ENCODE measurements at regions not wholly inside any gene's neighbourhood (a gene's known extent, or its start where the extent isn't known, plus 50 kb on each side); places are given as distances from the start of the nearest gene placed in this dataset.
"Not testable (repeated sequence)": the region's sequence is repeated elsewhere in the genome, so short reads cannot be mapped to it uniquely, and the experiment has no call there.

DNA sequence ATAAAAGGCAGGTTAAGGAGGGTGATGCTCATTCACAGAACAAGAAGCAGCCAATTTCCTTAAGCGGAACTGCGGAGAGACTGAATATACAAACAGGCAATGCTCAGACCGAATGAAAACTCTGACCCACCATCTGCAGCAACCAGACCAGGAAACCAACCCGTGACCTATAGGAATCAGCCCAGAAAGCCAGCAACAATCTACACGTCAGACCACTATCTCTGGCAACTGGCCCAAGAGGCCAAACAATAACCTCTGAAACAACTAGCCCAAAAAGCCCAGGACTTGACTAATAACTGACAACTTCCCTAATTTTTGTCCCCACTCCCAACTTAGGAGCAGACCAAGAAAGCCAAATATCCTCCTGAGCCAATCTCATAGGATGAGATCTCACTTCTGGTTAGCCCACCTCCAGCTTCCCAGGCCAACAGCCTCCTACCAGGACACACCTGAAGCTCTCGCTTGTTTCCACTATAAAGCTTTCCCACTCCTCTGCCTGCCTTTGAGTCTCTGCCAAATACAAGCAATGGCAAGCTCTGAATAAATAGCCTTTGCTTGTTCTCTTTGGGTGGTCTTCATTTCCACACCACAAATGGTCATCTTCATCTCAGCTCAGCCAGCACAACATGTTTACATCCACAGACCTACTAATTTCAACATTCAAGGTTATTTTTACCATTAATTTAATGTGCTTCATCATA, 168.5 kb downstream of the HSD17B3 start:
- FAIRE-seq = no peak
- DNase-seq (ENCODE audit: low spot score) = no peak

DNA sequence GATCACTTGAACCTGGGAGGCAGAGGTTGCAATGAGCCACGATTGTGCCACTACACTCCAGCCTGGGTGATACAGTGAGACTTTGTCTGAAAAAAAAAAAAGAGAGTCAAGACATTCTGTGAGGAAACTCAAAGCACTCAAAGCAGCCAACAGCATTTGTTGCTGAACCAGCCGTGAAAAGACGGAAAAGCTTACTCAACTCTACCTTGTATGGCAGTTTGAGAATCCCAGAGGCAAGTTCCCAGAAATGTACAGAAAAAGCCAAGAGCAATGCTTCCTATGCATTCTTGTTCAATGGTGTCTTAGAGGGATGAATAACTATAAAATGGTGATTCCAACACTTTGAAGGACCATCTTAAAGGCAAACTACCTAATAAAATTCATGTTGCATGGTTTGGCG, 170.2 kb downstream of the HSD17B3 start:
- FAIRE-seq (no peak), DNase-seq (ENCODE audit: low spot score) (no peak)

DNA sequence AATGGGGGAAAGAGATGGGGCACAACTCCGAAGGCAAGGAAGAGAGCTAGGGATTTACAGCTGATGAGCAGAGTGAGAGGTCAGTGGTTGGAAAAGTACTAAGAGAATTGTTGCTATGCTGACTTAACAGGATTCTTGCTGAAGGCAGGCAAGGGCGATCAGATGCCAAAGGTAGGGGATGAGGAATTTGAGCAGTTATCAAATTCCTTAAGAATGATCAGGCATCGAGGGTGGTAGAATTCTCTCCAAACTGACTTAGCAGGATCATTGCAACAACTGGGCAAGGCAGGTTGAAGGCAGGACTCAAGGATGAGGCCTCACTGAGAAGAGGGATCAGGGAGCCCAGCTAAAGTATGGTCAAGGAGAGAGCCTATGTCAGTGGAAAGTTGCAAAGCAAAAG, 171.0 kb downstream of the HSD17B3 start:
- DNase-seq (ENCODE audit: low spot score) (no peak), FAIRE-seq (no peak)

DNA sequence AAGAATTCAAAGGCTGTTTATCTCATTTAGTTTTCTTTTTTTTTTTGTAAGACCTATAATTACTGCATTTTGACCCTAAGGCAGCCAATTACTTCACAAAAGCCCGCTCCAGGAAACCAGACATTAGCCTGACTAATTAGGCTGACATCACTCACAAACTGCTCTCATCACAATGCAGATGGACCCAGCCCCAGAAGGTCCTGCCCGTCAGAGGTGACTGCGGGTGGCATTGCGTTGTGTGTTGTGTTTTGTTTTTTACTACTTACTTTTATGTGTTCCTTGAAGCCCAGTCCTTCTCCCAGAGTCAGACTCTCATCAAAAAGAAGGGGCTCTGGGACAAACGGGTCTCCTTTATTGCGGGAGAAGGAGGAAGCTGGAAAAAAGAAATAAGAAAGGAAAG, 172.2 kb downstream of the HSD17B3 start:
- DNase-seq (ENCODE audit: low spot score) = no peak
- FAIRE-seq = no peak

DNA sequence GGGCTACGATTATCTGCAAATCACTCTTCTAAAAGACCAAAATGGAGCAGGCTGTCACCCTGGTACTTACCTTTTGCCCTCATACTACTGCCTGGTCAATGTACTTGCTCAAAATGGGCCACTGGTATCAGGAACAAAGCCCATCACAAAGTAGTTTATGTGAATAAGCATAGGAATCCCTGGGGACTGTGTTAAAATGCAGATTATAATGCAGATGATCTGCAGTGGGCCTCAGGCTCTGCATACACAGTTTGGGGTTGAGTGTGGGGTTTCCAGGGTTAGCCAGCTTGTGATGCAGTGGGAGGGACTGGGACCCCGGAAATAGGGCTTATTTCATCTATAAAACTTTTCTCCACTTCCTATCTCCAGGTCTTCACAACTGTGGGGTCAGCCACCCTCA, 173.1 kb downstream of the HSD17B3 start:
- FAIRE-seq (no peak), DNase-seq (ENCODE audit: low spot score) (no peak)

DNA sequence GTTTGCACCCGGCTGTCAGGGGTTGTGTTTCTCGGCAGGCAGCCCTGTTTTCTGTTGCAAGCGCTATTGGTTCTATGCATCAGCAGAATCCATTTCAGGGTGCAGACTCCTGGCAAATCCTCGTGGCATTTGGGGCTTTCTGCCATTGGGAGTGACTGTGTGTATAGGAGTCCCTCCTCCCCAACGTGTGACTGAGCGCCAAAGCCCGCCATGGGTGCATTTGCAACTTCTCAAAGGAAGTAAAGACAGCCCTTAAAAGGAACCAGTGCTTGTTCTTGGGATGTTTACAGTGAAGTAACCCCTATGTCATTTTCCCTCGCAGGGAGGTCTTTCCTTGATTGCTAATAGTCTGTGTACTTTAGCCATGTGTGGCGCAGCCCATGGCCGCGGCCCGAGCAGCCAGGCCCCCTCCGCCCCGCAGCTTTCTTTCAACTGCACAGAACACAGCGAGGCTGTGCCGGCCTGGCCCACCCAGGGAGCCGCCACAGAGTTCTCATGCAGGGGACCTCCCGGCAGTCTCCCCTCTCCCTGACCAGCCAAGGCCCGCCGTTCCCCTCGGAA, 175.6 kb downstream of the HSD17B3 start:
- FAIRE-seq = no peak
- no peak for DNase-seq (ENCODE audit: low spot score)

DNA sequence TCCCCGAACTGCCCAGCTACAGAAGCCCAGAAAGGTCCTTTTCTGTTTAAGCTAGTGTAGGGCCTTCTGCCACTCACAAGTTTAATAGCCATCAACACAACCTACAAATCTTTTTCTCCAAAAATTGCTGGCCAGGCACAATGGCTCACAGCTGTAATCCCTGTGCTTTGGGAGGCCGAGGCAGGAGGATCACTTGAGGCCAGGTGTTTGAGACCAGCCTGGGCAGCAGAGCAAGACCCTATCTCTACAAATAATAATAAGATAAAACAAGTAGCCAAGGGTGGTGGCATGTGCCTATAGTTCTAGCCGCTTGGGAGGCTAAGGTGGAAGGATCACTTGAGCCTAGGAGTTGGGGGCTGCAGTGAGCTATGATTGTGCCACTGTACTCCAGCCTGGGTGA, 176.4 kb downstream of the HSD17B3 start:
- DNase-seq (ENCODE audit: low spot score) = no peak
- FAIRE-seq = no peak

DNA sequence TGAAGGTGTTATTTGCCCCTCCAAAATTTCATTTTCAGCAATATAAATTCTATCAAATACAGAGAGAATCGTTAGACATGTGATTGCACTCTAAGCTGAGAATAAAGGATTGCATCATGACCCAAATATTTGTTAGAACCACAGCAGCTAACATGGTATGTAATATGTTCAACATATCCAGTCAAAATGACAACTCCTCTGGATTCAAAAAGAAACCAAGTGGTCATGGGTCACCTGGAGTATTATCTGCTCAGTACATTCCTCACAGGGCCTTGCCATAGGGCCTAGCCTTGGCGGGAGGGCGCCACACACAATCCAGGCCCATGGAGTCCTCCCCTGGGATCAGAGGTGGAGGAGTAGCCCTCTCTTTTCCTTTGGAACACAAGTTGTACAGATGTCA, 179.2 kb downstream of the HSD17B3 start:
- DNase-seq (ENCODE audit: low spot score) (peak; percentile 14), FAIRE-seq (peak; percentile 24)

DNA sequence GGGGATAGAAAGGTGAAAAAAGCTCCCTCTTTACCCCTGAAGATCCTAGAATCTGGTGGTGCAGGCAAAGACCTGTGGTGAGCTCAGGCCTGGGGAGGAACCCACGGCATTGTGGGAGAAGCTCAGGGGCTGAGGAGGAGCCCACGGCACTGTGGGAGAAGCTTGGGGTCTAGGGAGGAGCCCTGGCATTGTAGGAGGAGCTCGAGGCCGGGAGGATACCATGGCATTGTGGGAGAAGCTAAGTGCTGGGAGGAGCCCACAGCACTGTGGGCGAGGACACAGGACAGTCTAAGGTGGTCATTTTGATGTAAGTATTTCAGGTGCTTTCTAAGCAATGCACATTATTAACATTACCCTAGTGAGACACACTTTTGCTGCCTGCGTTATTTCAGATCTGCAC, 179.7 kb downstream of the HSD17B3 start:
- no peak for DNase-seq (ENCODE audit: low spot score)
- FAIRE-seq = no peak

DNA sequence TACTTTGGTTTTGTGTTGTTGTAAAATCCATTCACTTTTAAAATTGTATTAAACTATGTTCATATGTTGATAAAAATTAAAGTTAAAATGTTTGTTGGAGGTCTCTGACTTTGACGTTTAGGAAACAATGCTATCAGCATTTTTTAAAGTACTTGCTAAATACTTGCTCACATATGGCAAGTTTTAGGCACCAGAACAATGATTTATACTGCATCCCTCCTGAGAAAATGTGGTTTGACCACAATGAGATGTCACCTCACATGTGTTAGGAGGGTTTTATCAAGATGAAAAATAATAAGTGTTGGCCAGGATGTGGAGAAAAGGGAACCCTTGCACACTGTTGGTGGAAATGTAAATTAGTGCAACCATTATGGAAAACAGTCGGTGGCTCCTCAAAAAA, 180.8 kb downstream of the HSD17B3 start:
- DNase-seq (ENCODE audit: low spot score) (no peak), FAIRE-seq (no peak)

DNA sequence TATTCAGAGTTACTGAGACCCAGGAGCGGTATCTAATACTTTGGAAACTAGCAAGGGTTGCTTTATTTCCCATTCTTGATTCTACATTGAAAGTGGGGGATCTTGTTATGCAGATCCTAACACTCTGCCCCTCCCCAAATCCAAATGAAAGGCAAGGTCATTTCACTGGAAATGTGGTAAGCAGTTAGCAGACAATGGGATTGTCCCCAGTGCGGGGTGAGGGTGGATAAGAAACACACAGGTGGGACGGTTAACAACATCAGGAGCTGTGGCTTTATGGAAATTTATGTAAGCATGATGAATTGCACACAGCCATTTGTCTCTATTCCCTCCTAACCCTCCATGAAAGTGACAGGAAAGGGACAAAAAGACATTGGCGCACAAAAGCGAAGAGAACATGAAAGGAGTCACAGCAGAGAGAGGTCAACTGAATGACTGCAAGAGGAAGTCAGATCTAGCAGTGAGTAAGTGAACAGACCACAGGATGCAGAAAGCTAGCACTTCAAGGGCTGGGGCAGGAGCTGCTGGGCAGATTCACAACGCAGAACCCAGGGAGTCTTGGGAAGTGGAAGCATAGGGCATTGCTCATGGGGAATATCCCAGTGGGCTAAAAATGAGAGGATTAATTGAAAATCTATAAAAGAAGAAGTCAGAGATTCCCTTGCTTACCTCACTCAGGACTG, 184.4 kb downstream of the HSD17B3 start:
- FAIRE-seq (no peak), DNase-seq (ENCODE audit: low spot score) (no peak)

DNA sequence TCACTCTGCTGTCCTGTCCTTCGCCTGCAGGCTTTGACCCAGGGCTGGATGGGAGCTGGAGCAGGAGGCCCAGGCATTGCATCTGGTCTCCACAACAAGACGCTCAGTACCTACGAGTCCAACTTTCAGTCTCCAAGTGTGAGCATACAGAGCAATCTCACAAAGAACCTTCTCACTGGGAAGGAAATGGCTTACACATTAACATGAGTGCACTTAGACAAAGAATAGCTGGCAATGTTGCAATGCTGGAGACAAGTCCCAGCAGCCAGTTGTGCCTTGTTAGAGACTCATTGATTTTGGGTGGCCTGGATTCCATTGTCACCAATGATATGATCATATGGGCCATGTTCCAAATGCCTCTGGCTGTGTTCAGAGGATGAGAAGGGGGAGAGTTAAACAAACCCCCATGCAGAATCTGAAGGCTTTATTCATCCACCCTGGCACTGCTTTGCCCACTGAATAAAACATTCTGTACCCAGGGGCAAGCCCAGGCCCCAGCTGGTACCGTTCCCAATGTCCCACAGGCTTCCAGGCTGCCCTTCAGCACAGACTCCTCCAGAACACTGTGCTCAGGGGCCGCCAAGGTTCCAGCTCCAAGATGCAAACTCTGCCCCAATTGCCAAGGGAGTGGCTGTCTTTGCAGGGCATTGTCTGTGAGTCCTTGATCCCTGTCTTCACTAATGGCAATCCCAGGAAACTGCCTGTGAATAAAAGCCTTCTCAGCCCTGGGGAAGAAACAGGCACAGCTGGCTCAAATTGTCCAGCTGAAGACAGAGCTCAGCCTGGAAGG, 185.5 kb downstream of the HSD17B3 start:
- no peak for DNase-seq (ENCODE audit: low spot score)
- no peak for FAIRE-seq

DNA sequence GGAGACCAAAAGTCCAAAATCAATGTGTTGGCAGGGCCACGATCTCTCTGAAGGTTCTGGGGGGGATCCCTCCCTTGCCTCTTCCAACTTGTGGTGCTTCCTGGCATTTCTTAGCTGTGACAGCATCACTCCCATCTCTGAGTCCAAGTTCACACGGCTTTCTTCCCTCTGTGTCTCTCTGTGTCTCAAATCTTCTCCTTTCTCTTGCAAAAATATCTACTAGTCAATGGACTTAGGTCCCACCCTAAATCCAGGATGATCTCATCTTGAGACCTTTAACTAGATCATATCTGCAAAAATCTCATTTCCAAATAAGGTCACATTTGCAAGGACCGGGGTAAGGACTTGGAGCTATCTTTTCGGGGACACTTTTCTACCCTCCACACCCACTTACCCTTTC, 186.1 kb downstream of the HSD17B3 start:
- no peak for DNase-seq (ENCODE audit: low spot score)
- FAIRE-seq = no peak

DNA sequence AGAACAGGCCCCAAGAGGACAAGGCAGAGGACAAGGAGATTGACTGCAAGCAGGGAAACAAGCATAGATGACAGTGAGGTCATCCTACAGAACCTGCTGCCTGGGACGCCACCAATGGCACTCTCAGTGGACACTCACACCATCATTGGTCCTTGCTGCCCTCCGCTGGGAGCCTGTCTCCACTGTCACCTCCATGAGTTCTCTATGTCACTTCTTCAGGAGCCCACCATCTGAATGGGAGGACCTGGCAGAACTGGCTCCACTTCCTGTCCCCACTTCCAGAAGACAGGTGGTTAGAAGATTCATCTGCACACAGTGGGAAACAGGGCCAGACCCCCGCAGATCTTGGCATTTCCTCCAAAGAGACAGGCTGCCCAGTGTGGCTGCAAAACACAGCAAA, 188.9 kb downstream of the HSD17B3 start:
- FAIRE-seq (no peak), DNase-seq (ENCODE audit: low spot score) (no peak)

DNA sequence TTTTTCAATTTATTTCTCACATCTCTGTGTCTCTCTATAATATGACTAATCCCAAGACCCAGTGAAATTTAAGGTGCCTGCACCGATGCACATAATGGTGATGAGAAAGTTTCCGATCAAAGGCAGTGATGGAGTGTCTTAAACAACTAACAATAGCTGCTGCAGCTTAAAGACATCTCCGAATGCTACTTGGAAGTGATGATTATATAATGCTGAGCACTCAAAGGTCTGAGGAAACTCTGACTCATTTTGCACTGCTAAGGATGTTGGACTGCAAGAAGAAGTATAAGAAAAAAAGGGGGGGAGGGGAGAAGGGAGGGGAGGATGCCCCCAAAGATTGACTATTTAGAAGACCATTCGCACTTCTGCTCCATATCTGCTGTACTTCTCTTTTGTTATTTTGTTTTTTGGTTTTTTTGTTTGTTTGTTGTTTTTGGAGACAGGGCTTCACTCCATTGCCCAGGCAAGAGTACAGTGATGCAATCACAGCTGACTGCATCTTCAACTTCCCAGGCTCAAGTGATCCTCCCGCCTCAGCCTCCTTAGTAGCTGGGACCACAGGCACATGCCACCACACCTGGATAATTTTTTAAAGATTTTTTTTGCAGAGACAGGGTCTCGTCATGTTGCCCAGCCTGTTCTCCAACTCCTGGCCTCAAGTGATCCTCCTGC, 192.2 kb downstream of the HSD17B3 start:
- no peak for FAIRE-seq

DNA sequence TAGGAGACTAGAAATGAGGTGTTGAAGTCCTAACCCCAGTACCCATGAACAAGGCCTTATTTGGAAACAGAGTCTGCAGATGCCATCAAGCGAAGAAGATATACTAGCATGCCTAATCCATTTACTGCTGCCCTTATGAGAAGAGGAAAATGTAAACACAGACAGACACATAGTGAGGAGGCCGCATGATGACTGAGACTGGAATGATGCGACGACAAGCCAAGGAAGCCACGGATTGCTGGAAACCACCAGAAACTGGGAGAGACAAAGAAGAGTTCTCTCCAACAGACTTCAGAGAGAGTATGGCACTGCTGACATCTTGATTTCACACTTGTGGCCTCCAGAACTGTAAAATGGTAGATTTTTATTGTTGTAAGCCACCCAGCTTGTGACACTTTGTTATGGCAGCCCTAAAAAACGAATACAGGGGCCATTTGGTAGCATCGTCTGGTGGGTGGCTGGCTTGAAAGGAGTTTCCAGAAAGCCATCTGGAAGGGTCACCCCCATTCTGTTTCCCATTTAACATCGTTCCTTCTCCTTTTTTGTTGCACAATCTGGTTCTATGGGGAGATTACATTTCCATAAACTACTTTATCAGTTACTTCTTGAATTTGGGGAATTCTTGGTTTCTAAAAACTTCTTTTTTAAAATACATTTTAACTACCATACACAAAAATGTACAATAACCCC, 193.1 kb downstream of the HSD17B3 start:
- DNase-seq (ENCODE audit: low spot score) (no peak), FAIRE-seq (no peak)

More for the DNA sequence above, 192.2 kb downstream of the HSD17B3 start:
- no peak for DNase-seq (ENCODE audit: low spot score)

DNA sequence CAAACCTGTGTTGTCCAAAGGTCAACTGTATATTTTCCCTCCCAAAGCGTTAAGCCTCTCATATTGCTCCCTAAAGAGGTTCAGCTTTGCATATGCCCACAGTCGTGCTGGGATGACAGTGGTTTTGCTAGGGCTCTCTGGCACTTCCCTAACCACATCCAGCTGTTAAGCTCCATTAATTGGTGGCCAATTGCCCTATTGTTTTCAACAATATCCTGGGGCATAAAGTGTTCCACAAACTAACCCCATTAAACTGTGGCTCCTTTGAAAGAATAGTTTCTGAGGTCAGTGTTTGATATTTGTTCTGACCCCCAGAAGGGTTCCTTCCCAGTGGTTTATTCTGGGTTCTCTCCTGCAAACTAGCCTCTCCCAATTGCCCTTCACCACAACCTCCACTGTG, 194.5 kb downstream of the HSD17B3 start:
- FAIRE-seq (no peak), DNase-seq (ENCODE audit: low spot score) (no peak)

DNA sequence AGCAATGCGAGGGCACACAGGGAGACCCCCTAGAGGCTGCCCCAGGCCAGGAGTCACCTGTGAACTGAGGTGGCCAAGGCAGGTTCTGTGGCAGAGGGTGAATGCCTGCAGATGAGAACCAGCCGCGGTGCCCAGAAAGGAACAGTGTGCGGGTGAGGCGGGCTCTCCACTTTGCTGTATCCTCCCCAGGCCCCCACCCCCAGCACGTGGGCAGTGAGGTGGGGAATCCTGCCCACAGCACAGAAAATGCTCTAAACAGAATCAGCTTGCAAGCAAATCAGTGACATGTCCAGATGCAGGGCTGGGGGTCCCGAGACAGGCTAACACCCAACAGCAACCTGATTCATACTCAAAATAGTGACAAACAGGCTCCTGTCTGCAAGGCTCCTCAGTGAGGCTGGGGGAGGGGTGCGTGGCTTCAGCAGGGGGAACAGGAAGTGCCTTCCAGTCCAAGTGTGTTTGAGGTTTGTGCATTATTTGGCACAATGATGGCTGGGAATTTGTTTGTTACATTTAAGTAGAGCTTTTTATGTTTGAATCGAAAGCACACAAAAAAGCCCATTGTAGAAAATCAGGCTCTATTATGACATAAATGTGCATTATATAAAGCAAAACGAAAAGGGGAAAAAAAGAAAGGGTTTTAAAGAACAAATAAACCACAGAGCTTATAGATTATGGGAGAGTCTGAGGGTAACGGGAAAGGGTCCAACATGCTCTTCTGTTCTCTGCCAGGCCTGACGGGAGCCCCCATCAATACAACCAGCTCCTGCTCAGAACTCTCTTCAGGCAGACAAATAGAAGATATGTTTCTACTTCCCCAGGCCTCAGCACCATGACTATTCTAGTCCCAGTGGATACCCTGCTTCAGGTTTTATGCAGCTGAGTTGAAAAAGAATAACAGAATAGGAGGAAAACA, 201.3 kb downstream of the HSD17B3 start:
- FAIRE-seq = no peak
- DNase-seq (ENCODE audit: low spot score) = no peak

DNA sequence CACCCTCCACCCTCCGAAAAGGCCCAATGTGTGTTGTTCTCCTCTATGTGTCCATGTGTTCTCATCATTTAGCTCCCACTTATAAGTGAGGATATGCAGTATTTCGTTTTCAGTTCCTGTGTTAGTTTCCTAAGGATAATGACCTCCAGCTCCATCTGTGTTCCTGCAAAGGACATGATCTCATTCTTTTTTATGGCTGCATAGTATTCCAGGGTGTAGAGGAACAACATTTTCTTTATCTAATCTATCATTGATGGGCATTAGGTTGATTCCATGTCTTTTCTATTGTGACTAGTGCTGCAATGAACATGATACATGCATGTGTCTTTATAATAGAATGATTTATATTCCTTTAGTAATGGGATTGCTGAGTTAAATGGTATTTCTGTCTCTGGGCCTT, 211.3 kb downstream of the HSD17B3 start:
- FAIRE-seq = not testable (repeated sequence)

More for the DNA sequence above, 211.3 kb downstream of the HSD17B3 start:
- not testable (repeated sequence) for DNase-seq (ENCODE audit: low spot score)

Measured in RCC 7860 (cell line).